ENCODE measurements at regions not wholly inside any gene's neighbourhood (a gene's known extent, or its start where the extent isn't known, plus 50 kb on each side); places are given as distances from the start of the nearest gene placed in this dataset.
"Not testable (repeated sequence)": the region's sequence is repeated elsewhere in the genome, so short reads cannot be mapped to it uniquely, and the experiment has no call there.

DNA sequence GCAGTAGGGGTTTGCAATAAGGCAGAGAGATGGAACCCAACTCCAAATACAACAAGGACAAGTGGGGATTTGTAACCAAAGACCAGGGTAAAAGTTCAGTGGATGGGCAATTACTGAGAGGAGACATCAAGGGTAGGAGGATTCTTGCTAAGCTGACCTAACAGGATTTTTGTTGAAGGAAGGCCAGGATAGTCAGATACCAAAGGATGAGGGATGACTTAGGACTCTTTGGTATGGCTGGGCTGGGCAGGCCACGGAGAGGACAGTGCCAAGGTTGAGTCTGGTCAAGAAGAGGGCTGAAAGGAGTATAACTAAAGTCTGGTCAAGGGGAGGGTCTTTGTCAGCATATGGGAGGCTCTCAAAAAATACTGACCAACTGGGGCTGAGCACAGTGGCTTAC lies 85.3 kb upstream of the UBE2E2 start:
- H3K9ac ChIP-seq (ENCODE audit: low read length in 5 of 5): no peak overlapping the region
- no peaks in the 10 kb centered on the region for H3K27me3 ChIP-seq (ENCODE audit: control insufficient read depth in 5 of 5, insufficient read depth in 4 of 5, low read length in 5 of 5)
- H3K4me1 ChIP-seq (ENCODE audit: control insufficient read depth in 5 of 5, insufficient read depth in 5 of 5, low read length in 5 of 5): peaks cover 0 to 3% (median 0%) of the 10 kb centered on the region in 5 donors
- H3K27ac ChIP-seq (ENCODE audit: low read depth, low read length): no peak overlapping the region
- H3K9me3 ChIP-seq (ENCODE audit: control insufficient read depth in 5 of 5, low read length in 5 of 5): no peaks in the 10 kb centered on the region
- H3K4me3 ChIP-seq (ENCODE audit: low read depth in 1 of 5, low read length in 5 of 5): no peak overlapping the region
- no peaks in the 10 kb centered on the region for H3K36me3 ChIP-seq (ENCODE audit: control insufficient read depth in 5 of 5, insufficient read depth in 5 of 5, low read length in 5 of 5)

DNA sequence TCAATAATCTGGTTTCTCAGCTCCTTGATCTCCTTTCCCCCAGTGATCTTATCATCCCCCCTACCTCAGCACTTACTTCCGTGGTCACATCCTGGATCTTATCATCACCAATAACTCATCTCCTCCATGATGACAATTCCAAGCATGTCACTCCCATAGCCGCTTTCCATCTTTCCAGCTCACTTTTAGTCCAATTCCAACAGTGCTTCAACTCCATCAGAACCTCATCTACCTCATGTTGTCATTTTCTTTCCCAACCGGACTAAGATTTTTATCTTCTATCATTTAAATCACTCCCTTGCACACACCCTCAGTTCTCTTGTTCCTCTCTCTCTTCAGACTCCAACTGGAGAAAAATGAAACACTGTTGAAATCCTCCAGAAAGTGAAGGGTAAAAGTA lies 75.9 kb upstream of the UBE2E2 start:
- H3K36me3 ChIP-seq (ENCODE audit: control insufficient read depth in 5 of 5, insufficient read depth in 5 of 5, low read length in 5 of 5): no peaks in the 10 kb centered on the region
- no peaks in the 10 kb centered on the region for H3K9me3 ChIP-seq (ENCODE audit: control insufficient read depth in 5 of 5, low read length in 5 of 5)
- peaks cover 0 to 12% (median 6%) of the 10 kb centered on the region in 5 donors for H3K4me1 ChIP-seq (ENCODE audit: control insufficient read depth in 5 of 5, insufficient read depth in 5 of 5, low read length in 5 of 5)
- H3K4me3 ChIP-seq (ENCODE audit: low read depth in 1 of 5, low read length in 5 of 5): no peak overlapping the region
- H3K27ac ChIP-seq (ENCODE audit: low read depth, low read length): no peak overlapping the region
- no peak overlapping the region for H3K9ac ChIP-seq (ENCODE audit: low read length in 5 of 5)
- H3K27me3 ChIP-seq (ENCODE audit: control insufficient read depth in 5 of 5, insufficient read depth in 4 of 5, low read length in 5 of 5): no peaks in the 10 kb centered on the region

DNA sequence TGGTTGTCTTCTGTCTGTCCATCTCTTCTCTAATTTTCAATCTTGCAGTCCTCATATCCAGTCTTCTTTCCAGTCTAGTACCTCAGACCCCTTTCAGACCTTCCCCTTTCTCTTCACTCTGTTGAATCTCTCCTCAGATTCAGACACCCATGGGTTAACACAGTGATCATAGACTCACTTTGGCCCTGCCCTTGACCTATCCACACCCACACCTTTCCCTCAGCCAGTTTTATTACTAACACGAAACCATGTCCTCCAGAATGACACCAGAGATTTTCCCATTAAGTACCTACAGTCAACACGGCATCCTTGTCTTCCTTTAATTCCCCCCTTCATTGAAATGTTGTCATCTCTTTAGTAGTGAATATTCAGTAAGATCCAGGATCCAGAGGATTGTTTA lies 74.5 kb upstream of the UBE2E2 start:
- Histone ChIP-seq H3K4me3 (ENCODE audit: low read depth in 1 of 5, low read length in 5 of 5) (peak overlapping the region in 2 of 5 donors; percentile 22 to 24), H3K9me3 (ENCODE audit: control insufficient read depth in 5 of 5, low read length in 5 of 5) (no peaks in the 10 kb centered on the region), H3K36me3 (ENCODE audit: control insufficient read depth in 5 of 5, insufficient read depth in 5 of 5, low read length in 5 of 5) (no peaks in the 10 kb centered on the region), H3K4me1 (ENCODE audit: control insufficient read depth in 5 of 5, insufficient read depth in 5 of 5, low read length in 5 of 5) (peaks cover 0 to 12% (median 6%) of the 10 kb centered on the region in 5 donors), H3K27ac (ENCODE audit: low read depth, low read length) (peak overlapping the region; percentile 32), H3K9ac (ENCODE audit: low read length in 5 of 5) (no peak overlapping the region), H3K27me3 (ENCODE audit: control insufficient read depth in 5 of 5, insufficient read depth in 4 of 5, low read length in 5 of 5) (no peaks in the 10 kb centered on the region)

DNA sequence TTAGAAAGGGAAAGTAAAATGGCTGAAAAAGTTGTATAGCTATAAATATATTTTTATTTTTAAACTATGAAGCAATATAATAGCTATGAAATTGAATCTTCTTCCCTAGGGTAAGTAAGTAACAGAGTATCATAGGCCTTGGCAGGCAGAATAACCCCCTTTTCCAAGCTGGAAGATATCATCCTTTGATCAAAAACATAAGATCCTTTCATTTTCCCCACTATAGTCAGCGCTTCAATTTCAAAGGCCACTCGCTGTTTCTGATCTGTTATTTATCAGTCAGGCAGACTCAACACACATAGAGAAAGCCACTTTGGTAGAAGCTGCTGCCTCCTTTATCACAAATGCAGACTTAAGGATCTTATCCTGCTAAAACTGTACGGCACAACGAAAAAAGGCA lies 74.0 kb upstream of the UBE2E2 start:
- H3K9ac ChIP-seq (ENCODE audit: low read length in 5 of 5): peak overlapping the region in 3 of 5 donors; percentile 18 to 53 (median 30)
- no peaks in the 10 kb centered on the region for H3K27me3 ChIP-seq (ENCODE audit: control insufficient read depth in 5 of 5, insufficient read depth in 4 of 5, low read length in 5 of 5)
- peak overlapping the region; percentile 32 for H3K27ac ChIP-seq (ENCODE audit: low read depth, low read length)
- no peaks in the 10 kb centered on the region for H3K9me3 ChIP-seq (ENCODE audit: control insufficient read depth in 5 of 5, low read length in 5 of 5)
- H3K36me3 ChIP-seq (ENCODE audit: control insufficient read depth in 5 of 5, insufficient read depth in 5 of 5, low read length in 5 of 5): no peaks in the 10 kb centered on the region
- peaks cover 0 to 12% (median 6%) of the 10 kb centered on the region in 5 donors for H3K4me1 ChIP-seq (ENCODE audit: control insufficient read depth in 5 of 5, insufficient read depth in 5 of 5, low read length in 5 of 5)
- H3K4me3 ChIP-seq (ENCODE audit: low read depth in 1 of 5, low read length in 5 of 5): peak overlapping the region in 4 of 5 donors; percentile 24 to 46 (median 44)

DNA sequence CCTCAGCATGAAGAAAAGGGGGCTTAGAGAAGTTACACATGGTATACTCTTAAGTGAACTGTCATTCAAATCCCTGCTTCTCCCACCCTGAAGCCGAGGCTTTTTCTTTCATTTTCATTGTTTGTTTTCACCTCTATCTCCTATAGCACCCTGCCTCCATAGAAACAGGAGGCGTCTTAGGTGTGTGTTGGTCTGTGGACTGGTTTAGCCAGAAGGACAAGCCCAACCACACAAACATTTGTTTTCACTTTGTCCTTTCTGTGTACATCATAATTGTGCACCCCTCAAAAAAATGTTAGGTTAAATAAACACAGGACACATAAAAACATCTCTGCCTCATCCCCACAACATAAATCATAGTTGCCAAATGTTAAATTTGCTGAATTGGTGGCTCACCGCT lies 73.3 kb upstream of the UBE2E2 start:
- H3K9ac ChIP-seq (ENCODE audit: low read length in 5 of 5): peak overlapping the region in 1 of 5 donors; percentile 30

DNA sequence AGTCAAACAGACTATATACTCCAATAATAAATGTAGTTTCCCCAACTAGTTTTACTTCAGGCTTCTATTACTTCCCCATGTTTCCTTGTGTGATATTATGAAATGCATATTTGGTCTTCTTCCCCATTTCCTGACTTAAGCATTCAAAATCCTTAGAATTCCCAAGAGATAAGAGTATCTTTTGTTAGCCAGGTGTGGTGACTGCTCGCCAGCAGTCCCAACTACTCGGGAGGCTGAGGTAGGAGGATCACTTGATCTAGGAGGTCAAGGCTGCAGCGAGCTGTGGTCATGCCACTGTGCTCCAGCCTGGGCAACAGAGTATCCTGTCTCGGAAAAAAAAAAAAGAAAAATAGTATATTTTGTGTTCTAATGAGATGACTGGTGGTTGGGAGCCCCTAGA lies 72.7 kb upstream of the UBE2E2 start:
- Histone ChIP-seq H3K4me1 (ENCODE audit: control insufficient read depth in 5 of 5, insufficient read depth in 5 of 5, low read length in 5 of 5) (peaks cover 0 to 12% (median 6%) of the 10 kb centered on the region in 5 donors), H3K27ac (ENCODE audit: low read depth, low read length) (no peak overlapping the region), H3K27me3 (ENCODE audit: control insufficient read depth in 5 of 5, insufficient read depth in 4 of 5, low read length in 5 of 5) (no peaks in the 10 kb centered on the region), H3K9me3 (ENCODE audit: control insufficient read depth in 5 of 5, low read length in 5 of 5) (no peaks in the 10 kb centered on the region), H3K9ac (ENCODE audit: low read length in 5 of 5) (no peak overlapping the region), H3K36me3 (ENCODE audit: control insufficient read depth in 5 of 5, insufficient read depth in 5 of 5, low read length in 5 of 5) (no peaks in the 10 kb centered on the region), H3K4me3 (ENCODE audit: low read depth in 1 of 5, low read length in 5 of 5) (no peak overlapping the region)

More for the DNA sequence above, 73.3 kb upstream of the UBE2E2 start:
- peaks cover 0 to 12% (median 6%) of the 10 kb centered on the region in 5 donors for H3K4me1 ChIP-seq (ENCODE audit: control insufficient read depth in 5 of 5, insufficient read depth in 5 of 5, low read length in 5 of 5)
- H3K27ac ChIP-seq (ENCODE audit: low read depth, low read length): peak overlapping the region; percentile 32
- no peaks in the 10 kb centered on the region for H3K9me3 ChIP-seq (ENCODE audit: control insufficient read depth in 5 of 5, low read length in 5 of 5)
- H3K27me3 ChIP-seq (ENCODE audit: control insufficient read depth in 5 of 5, insufficient read depth in 4 of 5, low read length in 5 of 5): no peaks in the 10 kb centered on the region
- H3K4me3 ChIP-seq (ENCODE audit: low read depth in 1 of 5, low read length in 5 of 5): peak overlapping the region in 2 of 5 donors; percentile 42 to 46
- no peaks in the 10 kb centered on the region for H3K36me3 ChIP-seq (ENCODE audit: control insufficient read depth in 5 of 5, insufficient read depth in 5 of 5, low read length in 5 of 5)

DNA sequence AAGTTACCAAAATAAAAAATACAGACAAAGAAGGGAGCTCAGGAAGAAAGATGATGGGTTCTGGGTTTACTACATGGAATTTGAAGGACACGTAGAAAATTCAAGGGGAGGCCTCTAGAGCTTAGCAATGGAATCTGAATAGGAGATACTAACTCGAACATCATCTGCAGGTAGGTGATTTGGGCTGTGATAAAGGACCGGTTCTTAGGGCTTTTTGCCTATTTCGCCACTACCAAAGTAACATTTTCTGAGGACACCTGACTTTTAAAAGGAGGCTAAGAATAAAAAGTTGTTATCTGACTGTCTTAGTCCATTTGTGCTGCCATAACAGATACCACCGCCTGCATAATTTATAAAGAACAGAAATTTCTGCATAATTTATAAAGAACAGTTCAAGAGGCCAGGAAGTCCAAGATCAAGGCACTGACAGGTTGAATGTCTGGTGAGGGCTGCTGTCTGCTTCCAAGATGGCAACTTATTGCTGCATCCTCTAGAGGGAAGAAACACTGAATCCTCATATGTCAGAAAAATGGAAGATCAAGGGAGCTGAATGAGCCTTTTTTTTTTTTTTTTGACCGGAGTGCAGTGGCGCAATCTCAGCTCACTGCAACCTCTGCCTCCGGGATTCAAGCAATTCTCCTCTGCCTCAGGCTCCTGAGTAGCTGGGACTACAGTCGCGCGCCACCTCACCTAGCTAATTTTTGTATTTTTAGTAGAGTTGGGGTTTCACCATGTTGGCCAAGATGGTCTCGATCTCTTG lies 67.9 kb upstream of the UBE2E2 start:
- Histone ChIP-seq H3K27ac (ENCODE audit: low read depth, low read length) (no peak overlapping the region), H3K4me3 (ENCODE audit: low read depth in 1 of 5, low read length in 5 of 5) (no peak overlapping the region), H3K36me3 (ENCODE audit: control insufficient read depth in 5 of 5, insufficient read depth in 5 of 5, low read length in 5 of 5) (no peaks in the 10 kb centered on the region), H3K27me3 (ENCODE audit: control insufficient read depth in 5 of 5, insufficient read depth in 4 of 5, low read length in 5 of 5) (no peaks in the 10 kb centered on the region), H3K4me1 (ENCODE audit: control insufficient read depth in 5 of 5, insufficient read depth in 5 of 5, low read length in 5 of 5) (no peaks in the 10 kb centered on the region), H3K9ac (ENCODE audit: low read length in 5 of 5) (no peak overlapping the region), H3K9me3 (ENCODE audit: control insufficient read depth in 5 of 5, low read length in 5 of 5) (peaks cover 0 to 3% (median 0%) of the 10 kb centered on the region in 5 donors)

DNA sequence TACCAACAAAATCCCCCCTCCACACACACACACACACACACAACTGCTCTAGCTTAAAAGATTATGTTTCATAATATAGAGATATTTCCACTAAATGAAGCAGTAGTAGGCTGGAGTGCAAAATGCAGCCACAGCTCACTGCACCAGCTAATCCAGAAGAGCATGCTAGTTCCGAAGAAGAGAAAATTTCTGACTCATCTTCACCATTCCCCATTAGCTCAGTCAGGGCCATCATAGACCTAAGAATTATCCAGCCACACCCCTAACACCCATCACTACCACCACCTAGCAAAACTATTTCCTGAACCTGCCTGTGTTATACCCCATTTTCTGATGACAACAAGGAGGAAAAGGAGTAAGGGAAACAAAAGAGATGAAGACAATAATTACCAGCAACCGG lies 67.1 kb upstream of the UBE2E2 start:
- Histone ChIP-seq H3K9me3 (ENCODE audit: control insufficient read depth in 5 of 5, low read length in 5 of 5) (peaks cover 0 to 3% (median 0%) of the 10 kb centered on the region in 5 donors), H3K4me1 (ENCODE audit: control insufficient read depth in 5 of 5, insufficient read depth in 5 of 5, low read length in 5 of 5) (no peaks in the 10 kb centered on the region), H3K36me3 (ENCODE audit: control insufficient read depth in 5 of 5, insufficient read depth in 5 of 5, low read length in 5 of 5) (no peaks in the 10 kb centered on the region), H3K4me3 (ENCODE audit: low read depth in 1 of 5, low read length in 5 of 5) (no peak overlapping the region), H3K27me3 (ENCODE audit: control insufficient read depth in 5 of 5, insufficient read depth in 4 of 5, low read length in 5 of 5) (no peaks in the 10 kb centered on the region), H3K9ac (ENCODE audit: low read length in 5 of 5) (no peak overlapping the region), H3K27ac (ENCODE audit: low read depth, low read length) (no peak overlapping the region)

DNA sequence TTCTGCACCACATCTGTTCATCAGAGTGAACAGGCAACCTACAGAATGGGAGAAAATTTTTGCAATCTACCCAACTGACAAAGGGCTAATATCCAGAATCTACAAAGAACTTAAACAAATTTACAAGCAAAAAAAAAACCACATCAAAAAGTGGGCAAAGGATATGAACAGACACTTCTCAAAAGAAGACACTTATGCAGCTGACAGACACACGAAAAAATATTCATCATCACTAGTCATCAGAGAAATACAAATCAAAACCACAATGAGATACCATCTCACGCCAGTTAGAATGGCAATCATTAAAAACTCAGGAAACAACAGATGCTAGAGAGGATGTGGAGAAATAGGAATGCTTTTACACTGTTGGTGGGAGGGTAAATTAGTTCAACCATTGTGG lies 59.1 kb upstream of the UBE2E2 start:
- H3K27ac ChIP-seq (ENCODE audit: low read depth, low read length); H3K9me3 ChIP-seq (ENCODE audit: control insufficient read depth in 5 of 5, low read length in 5 of 5); H3K4me1 ChIP-seq (ENCODE audit: control insufficient read depth in 5 of 5, insufficient read depth in 5 of 5, low read length in 5 of 5); H3K36me3 ChIP-seq (ENCODE audit: control insufficient read depth in 5 of 5, insufficient read depth in 5 of 5, low read length in 5 of 5); H3K27me3 ChIP-seq (ENCODE audit: control insufficient read depth in 5 of 5, insufficient read depth in 4 of 5, low read length in 5 of 5); H3K9ac ChIP-seq (ENCODE audit: low read length in 5 of 5); H3K4me3 ChIP-seq (ENCODE audit: low read depth in 1 of 5, low read length in 5 of 5): not testable (repeated sequence)

DNA sequence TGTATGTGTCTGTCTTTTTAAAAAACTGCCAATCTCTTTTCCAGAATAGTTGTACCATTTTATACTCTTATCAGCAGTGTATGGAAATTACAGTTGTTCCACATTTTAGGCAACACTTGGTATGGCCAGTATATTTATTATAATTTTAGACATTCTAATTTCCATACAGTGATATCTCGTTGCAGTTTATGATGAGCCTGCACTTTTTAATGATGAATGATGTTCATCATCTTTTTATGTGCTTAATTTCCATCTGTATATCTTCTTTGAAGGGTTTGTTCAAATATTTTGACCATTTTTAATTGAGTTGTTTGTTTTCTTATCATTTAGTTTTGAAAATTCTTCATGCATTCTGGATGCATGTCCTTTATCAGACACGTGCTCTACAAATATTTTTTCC lies 57.0 kb upstream of the UBE2E2 start:
- H3K27ac ChIP-seq (ENCODE audit: low read depth, low read length): no peak overlapping the region

More for the DNA sequence above, 57.0 kb upstream of the UBE2E2 start:
- H3K9ac ChIP-seq (ENCODE audit: low read length in 5 of 5): no peak overlapping the region
- H3K27me3 ChIP-seq (ENCODE audit: control insufficient read depth in 5 of 5, insufficient read depth in 4 of 5, low read length in 5 of 5): no peaks in the 10 kb centered on the region
- no peak overlapping the region for H3K4me3 ChIP-seq (ENCODE audit: low read depth in 1 of 5, low read length in 5 of 5)
- no peaks in the 10 kb centered on the region for H3K9me3 ChIP-seq (ENCODE audit: control insufficient read depth in 5 of 5, low read length in 5 of 5)
- H3K4me1 ChIP-seq (ENCODE audit: control insufficient read depth in 5 of 5, insufficient read depth in 5 of 5, low read length in 5 of 5): no peaks in the 10 kb centered on the region
- no peaks in the 10 kb centered on the region for H3K36me3 ChIP-seq (ENCODE audit: control insufficient read depth in 5 of 5, insufficient read depth in 5 of 5, low read length in 5 of 5)
